ENCODE measurements at regions not wholly inside any gene's neighbourhood (a gene's known extent, or its start where the extent isn't known, plus 50 kb on each side); places are given as distances from the start of the nearest gene placed in this dataset.

DNA sequence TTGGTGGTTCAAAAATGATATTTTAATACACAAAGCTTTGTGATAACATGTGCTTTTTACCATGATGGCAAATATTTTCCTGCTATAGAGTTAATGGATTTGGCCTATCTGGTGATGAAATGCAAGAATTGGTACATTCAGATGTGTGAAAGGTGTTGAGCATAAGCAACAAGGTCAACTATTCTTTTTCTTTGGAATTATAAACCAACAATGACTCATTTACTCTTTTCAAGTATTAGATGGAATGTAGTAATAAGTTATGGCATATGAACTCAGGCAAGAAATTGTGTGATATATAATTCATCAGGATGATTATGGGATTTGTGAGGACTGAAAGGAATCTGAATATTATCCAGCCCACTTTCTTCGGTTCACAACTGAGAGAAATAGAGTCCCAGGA is 471.4 kb downstream of the ETNK1 start:
- no peak overlapping the region for H3K27ac ChIP-seq (ENCODE audit: low read depth, low read length, poor library complexity, severe bottlenecking)
- no peak overlapping the region for H3K4me2 ChIP-seq (ENCODE audit: low read length)
- H3K9me3 ChIP-seq (ENCODE audit: low read length) = no peaks in the 10 kb centered on the region
- H4K20me1 ChIP-seq (ENCODE audit: insufficient read depth, low read length) = no peaks in the 10 kb centered on the region
- H3K79me2 ChIP-seq (ENCODE audit: insufficient read depth, low read depth, low read length) = no peaks in the 10 kb centered on the region
- no peak overlapping the region for H3K4me3 ChIP-seq (ENCODE audit: low read depth, low read length, poor library complexity, severe bottlenecking)
- H3K9me2 ChIP-seq (ENCODE audit: insufficient read depth, low read length) = no peaks in the 10 kb centered on the region
- ChIA-PET CTCF (ENCODE audit: unreplicated experiment) (no interaction called here), POLR2A (interaction anchor here (0.8 kb wide), 1 partner anchor 231 kb away, joined by 3 read pairs; no protein-coding TSS in a partner anchor)
- H3K36me3 ChIP-seq (ENCODE audit: insufficient read depth, low read length) = no peaks in the 10 kb centered on the region
- TF ChIP-seq EZH2phosphoT487 (IDR thresholded peaks at IDR 0.05; ENCODE audit: borderline replicate concordance, low read depth, low read length) = no peak
- TF ChIP-seq, protein P1, sequence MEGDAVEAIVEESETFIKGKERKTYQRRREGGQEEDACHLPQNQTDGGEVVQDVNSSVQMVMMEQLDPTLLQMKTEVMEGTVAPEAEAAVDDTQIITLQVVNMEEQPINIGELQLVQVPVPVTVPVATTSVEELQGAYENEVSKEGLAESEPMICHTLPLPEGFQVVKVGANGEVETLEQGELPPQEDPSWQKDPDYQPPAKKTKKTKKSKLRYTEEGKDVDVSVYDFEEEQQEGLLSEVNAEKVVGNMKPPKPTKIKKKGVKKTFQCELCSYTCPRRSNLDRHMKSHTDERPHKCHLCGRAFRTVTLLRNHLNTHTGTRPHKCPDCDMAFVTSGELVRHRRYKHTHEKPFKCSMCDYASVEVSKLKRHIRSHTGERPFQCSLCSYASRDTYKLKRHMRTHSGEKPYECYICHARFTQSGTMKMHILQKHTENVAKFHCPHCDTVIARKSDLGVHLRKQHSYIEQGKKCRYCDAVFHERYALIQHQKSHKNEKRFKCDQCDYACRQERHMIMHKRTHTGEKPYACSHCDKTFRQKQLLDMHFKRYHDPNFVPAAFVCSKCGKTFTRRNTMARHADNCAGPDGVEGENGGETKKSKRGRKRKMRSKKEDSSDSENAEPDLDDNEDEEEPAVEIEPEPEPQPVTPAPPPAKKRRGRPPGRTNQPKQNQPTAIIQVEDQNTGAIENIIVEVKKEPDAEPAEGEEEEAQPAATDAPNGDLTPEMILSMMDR (conservative IDR thresholded peaks at IDR 0.05; ENCODE audit: low read length) = no peak
- no peaks in the 10 kb centered on the region for H3K4me1 ChIP-seq (ENCODE audit: insufficient read depth, low read length, poor library complexity, severe bottlenecking)
- no TSS peak for BruUV-seq (replicated peaks)
- H2AFZ ChIP-seq (ENCODE audit: low read length) = no peak overlapping the region
- no peak for DNase-seq (ENCODE audit: low spot score)
- intact Hi-C loops (cut with micrococcal nuclease; ENCODE audit: unreplicated experiment) = no loop called here

DNA sequence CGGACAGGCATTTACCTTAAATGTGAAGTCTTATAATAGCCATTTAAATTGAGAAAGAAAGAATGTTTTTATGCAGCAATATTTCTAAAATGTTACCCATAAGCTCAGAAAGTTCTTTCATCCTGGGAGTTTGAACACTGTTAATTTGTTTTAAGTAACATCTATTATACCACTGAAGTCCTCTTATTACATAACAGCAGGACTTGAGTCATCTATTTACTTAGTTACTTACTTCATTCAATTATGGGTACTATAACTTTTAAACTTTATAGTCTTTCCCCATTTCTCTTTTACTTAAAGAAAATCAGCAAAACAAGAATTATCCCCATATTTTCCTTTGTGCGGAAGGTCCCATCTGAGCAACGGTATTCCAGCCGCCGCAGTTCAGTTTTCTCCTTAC is 473.1 kb downstream of the ETNK1 start:
- Histone ChIP-seq H3K9me2 (ENCODE audit: insufficient read depth, low read length) (no peaks in the 10 kb centered on the region), H3K4me1 (ENCODE audit: insufficient read depth, low read length, poor library complexity, severe bottlenecking) (no peaks in the 10 kb centered on the region), H3K27ac (ENCODE audit: low read depth, low read length, poor library complexity, severe bottlenecking) (no peak overlapping the region), H3K4me2 (ENCODE audit: low read length) (no peak overlapping the region), H3K4me3 (ENCODE audit: low read depth, low read length, poor library complexity, severe bottlenecking) (no peak overlapping the region), H3K36me3 (ENCODE audit: insufficient read depth, low read length) (no peaks in the 10 kb centered on the region), H2AFZ (ENCODE audit: low read length) (no peak overlapping the region), H4K20me1 (ENCODE audit: insufficient read depth, low read length) (no peaks in the 10 kb centered on the region), H3K9me3 (ENCODE audit: low read length) (no peaks in the 10 kb centered on the region), H3K79me2 (ENCODE audit: insufficient read depth, low read depth, low read length) (no peaks in the 10 kb centered on the region)
- TF ChIP-seq, protein P1 (conservative IDR thresholded peaks at IDR 0.05; ENCODE audit: low read length) = no peak
- no peak for TF ChIP-seq EZH2phosphoT487 (IDR thresholded peaks at IDR 0.05; ENCODE audit: borderline replicate concordance, low read depth, low read length)
- intact Hi-C loops (cut with micrococcal nuclease; ENCODE audit: unreplicated experiment) = no loop called here
- no peak for DNase-seq (ENCODE audit: low spot score)
- ChIA-PET POLR2A (interaction anchor here (1.5 kb wide), 1 partner anchor 18 kb away, joined by 3 read pairs; no protein-coding TSS in a partner anchor), CTCF (ENCODE audit: unreplicated experiment) (no interaction called here)
- BruUV-seq (replicated peaks) = no TSS peak

DNA sequence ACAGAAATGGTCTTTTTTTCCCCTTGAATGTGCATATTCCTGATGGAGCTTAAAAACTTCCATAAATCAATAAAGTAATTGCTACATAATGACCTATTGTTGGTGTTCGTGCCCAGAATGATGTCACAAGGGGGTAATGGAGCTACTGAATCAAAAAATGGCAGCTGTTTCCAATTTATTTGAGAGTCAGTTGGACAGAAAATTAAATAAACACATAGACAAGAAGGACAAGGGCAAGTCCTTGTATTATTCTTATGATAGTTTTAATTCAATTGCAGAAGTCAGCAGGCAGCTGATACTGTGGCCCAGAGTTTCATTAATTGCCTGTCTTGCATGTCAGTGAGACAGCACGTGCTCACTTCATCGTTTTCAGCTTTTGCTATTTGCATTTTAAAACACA is 473.5 kb downstream of the ETNK1 start:
- intact Hi-C loops (cut with micrococcal nuclease; ENCODE audit: unreplicated experiment) = no loop called here

More for the DNA sequence above, 473.5 kb downstream of the ETNK1 start:
- H3K4me3 ChIP-seq (ENCODE audit: low read depth, low read length, poor library complexity, severe bottlenecking) = no peak overlapping the region
- H2AFZ ChIP-seq (ENCODE audit: low read length) = no peak overlapping the region
- H3K9me2 ChIP-seq (ENCODE audit: insufficient read depth, low read length) = no peaks in the 10 kb centered on the region
- CTCF ChIA-PET (ENCODE audit: unreplicated experiment) = no interaction called here
- H3K27ac ChIP-seq (ENCODE audit: low read depth, low read length, poor library complexity, severe bottlenecking) = no peak overlapping the region
- H4K20me1 ChIP-seq (ENCODE audit: insufficient read depth, low read length) = no peaks in the 10 kb centered on the region
- H3K4me2 ChIP-seq (ENCODE audit: low read length) = no peak overlapping the region
- BruUV-seq (replicated peaks) = no TSS peak
- H3K4me1 ChIP-seq (ENCODE audit: insufficient read depth, low read length, poor library complexity, severe bottlenecking) = no peaks in the 10 kb centered on the region
- H3K9me3 ChIP-seq (ENCODE audit: low read length) = no peaks in the 10 kb centered on the region
- no peaks in the 10 kb centered on the region for H3K79me2 ChIP-seq (ENCODE audit: insufficient read depth, low read depth, low read length)
- POLR2A ChIA-PET = interaction anchor here (1.5 kb wide), 1 partner anchor 17 kb away, joined by 3 read pairs; no protein-coding TSS in a partner anchor
- TF ChIP-seq, protein P1 (conservative IDR thresholded peaks at IDR 0.05; ENCODE audit: low read length) = no peak
- no peak for TF ChIP-seq EZH2phosphoT487 (IDR thresholded peaks at IDR 0.05; ENCODE audit: borderline replicate concordance, low read depth, low read length)
- no peaks in the 10 kb centered on the region for H3K36me3 ChIP-seq (ENCODE audit: insufficient read depth, low read length)
- no peak for DNase-seq (ENCODE audit: low spot score)
